HL-60 (cell line): ENCODE measurements at regions not wholly inside any gene's neighbourhood (a gene's known extent, or its start where the extent isn't known, plus 50 kb on each side); places are given as distances from the start of the nearest gene placed in this dataset.
"Not testable (repeated sequence)": the region's sequence is repeated elsewhere in the genome, so short reads cannot be mapped to it uniquely, and the experiment has no call there.

ENCODE experiments used
- DNase-seq, 2 experiments: peaks; one replicate each; pipeline ENCODE4 v3.0.0-alpha.2; 2010 to 2020; ENCODE audit warnings: low read depth in 1 of 2, low spot score in 1 of 2
- H3K27ac ChIP-seq: fragments of 250-450 bp; sonication (Bioruptor Pico); replicated peaks from 2 replicates; pipeline ENCODE4 v1.5.1; 2020; ENCODE audit warnings: mild to moderate bottlenecking, moderate library complexity
- H3K27me3 ChIP-seq: fragments of 250-450 bp; sonication (Bioruptor Pico); 2 replicates; pipeline ENCODE4 v1.5.1; 2021; ENCODE audit warnings: mild to moderate bottlenecking, moderate library complexity; ENCODE audit not compliant: insufficient read depth, poor library complexity, severe bottlenecking
- H3K4me3 ChIP-seq: replicated peaks from 2 replicates; pipeline ENCODE4 v1.5.1; 2011; ENCODE audit warnings: mild to moderate bottlenecking, control low read depth, low read length; ENCODE audit not compliant: insufficient read depth
- CTCF ChIP-seq: IDR thresholded peaks from one replicate; pipeline ENCODE4 v1.5.1; 2011; ENCODE audit warnings: low read length, control low read depth, inconsistent platforms; ENCODE audit not compliant: insufficient read depth
- GABPA ChIP-seq: IDR thresholded peaks from 2 replicates; pipeline ENCODE4 v1.6.1; 2012; ENCODE audit warnings: low read depth
- POLR2AphosphoS5 ChIP-seq: IDR thresholded peaks from 2 replicates; pipeline ENCODE4 v1.6.1; 2012; ENCODE audit warnings: low read depth
- REST ChIP-seq: IDR thresholded peaks from 2 replicates; pipeline ENCODE4 v1.6.1; 2012; ENCODE audit warnings: low read depth; ENCODE audit not compliant: insufficient replicate concordance
- SPI1 ChIP-seq: IDR thresholded peaks from 2 replicates; pipeline ENCODE4 v1.6.1; 2012; ENCODE audit warnings: low read depth, mild to moderate bottlenecking, borderline replicate concordance

- Histone ChIP-seq H3K27me3 (peaks cover 2% of the 10 kb centered on the region), H3K4me3 (no peak overlapping the region), H3K27ac (no peak overlapping the region)
- TF ChIP-seq REST = no peak
- no peak for TF ChIP-seq SPI1
- no peak for TF ChIP-seq POLR2AphosphoS5
- no peak for TF ChIP-seq CTCF
- TF ChIP-seq GABPA = no peak
- DNase-seq = no peak
Observed at GRCh38 chr14:55781046-55781445, 201.0 kb downstream of the KTN1 start.

- TF ChIP-seq CTCF (no peak), GABPA (no peak), REST (no peak), POLR2AphosphoS5 (no peak), SPI1 (no peak)
- no peak for DNase-seq
- H3K27ac ChIP-seq = no peak overlapping the region
- peaks cover 2% of the 10 kb centered on the region for H3K27me3 ChIP-seq
- H3K4me3 ChIP-seq = no peak overlapping the region
Observed at GRCh38 chr14:55782166-55782565, 202.2 kb downstream of the KTN1 start.

GRCh38 chr14:55789406-55789805, 209.4 kb downstream of the KTN1 start:
- Histone ChIP-seq H3K27me3 (peaks cover 2% of the 10 kb centered on the region), H3K27ac (no peak overlapping the region), H3K4me3 (no peak overlapping the region)
- TF ChIP-seq CTCF (no peak), GABPA (no peak), SPI1 (no peak)
- no peak for DNase-seq

GRCh38 chr14:55794655-55795595, 214.9 kb downstream of the KTN1 start:
- Histone ChIP-seq H3K27ac (no peak overlapping the region), H3K4me3 (no peak overlapping the region), H3K27me3 (no peaks in the 10 kb centered on the region)
- DNase-seq = no peak
- TF ChIP-seq CTCF (no peak), GABPA (no peak), REST (no peak), SPI1 (no peak), POLR2AphosphoS5 (no peak)

GRCh38 chr14:55796513-55796912, 216.5 kb downstream of the KTN1 start:
- H3K27ac ChIP-seq, H3K27me3 ChIP-seq, H3K4me3 ChIP-seq, DNase-seq: not testable (repeated sequence)
